GM12892 (cell line): ENCODE measurements at regions not wholly inside any gene's neighbourhood (a gene's known extent, or its start where the extent isn't known, plus 50 kb on each side); places are given as distances from the start of the nearest gene placed in this dataset.

Experiments
- POLR2A ChIP-seq: IDR thresholded peaks from 2 replicates; pipeline ENCODE4 v1.6.1; 2011; ENCODE audit warnings: low read depth, low read length, control low read depth
- POLR2AphosphoS5 ChIP-seq: IDR thresholded peaks from 2 replicates; pipeline ENCODE4 v1.6.1; 2011; ENCODE audit warnings: low read depth, low read length, control low read depth

DNA sequence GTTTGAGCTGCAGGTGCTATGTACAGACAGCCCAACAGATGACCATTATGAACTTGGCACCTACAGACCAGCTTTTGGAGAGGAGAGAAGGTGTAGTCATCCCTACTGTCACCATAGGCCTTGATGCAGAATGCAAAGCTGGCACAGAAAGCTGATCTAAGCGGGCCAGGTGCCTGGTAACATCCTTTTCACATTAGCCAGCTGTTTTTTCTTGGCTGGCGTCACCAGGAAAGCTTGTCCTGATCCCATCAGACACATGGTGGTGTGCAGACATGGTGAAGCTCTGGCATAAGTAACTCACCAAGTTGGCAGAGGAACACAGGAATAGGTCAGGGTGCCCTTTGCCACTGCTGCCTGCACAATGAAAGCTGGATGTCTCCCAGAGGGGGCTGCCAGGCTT, 97.2 kb upstream of the MB21D2 start:
- TF ChIP-seq POLR2A (no peak), POLR2AphosphoS5 (no peak)
